LNCaP clone FGC (cell line): ENCODE measurements at regions not wholly inside any gene's neighbourhood (a gene's known extent, or its start where the extent isn't known, plus 50 kb on each side); places are given as distances from the start of the nearest gene placed in this dataset.

Experiments
- DNase-seq: peaks from one replicate; pipeline ENCODE4 v3.0.0-alpha.2; 2011; ENCODE audit warnings: low read depth
- H3K4me3 ChIP-seq: 2 replicates; pipeline ENCODE4 v1.5.1; 2011; ENCODE audit warnings: mild to moderate bottlenecking, low read depth, low read length, control low read depth
- TF ChIP-seq, protein P1 (sequence below): IDR thresholded peaks from 2 replicates; pipeline ENCODE4 v1.5.1; 2012; ENCODE audit warnings: mild to moderate bottlenecking; ENCODE audit not compliant: control insufficient read depth, insufficient read depth; ENCODE audit errors: extremely low read depth

DNA sequence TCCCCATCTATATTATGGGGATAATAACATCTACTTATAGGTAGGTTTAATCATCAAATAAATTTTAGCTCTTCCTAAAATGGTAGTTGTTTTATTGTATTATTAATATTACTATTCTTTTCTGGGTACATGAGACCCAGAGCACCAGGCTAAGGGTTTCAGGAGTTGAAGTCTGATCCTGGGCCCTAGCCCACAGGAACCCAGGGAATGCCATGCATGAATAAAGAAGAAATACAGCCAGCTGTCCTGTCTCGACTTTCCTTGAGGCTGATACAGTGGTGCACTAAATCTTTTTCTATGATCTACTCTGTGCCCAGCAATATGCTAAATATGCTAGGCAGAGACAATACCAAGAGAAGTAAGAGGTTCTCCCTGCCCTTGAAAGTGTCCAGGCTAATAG lies 72.1 kb upstream of the ATP2C1 start:
- TF ChIP-seq, protein P1, sequence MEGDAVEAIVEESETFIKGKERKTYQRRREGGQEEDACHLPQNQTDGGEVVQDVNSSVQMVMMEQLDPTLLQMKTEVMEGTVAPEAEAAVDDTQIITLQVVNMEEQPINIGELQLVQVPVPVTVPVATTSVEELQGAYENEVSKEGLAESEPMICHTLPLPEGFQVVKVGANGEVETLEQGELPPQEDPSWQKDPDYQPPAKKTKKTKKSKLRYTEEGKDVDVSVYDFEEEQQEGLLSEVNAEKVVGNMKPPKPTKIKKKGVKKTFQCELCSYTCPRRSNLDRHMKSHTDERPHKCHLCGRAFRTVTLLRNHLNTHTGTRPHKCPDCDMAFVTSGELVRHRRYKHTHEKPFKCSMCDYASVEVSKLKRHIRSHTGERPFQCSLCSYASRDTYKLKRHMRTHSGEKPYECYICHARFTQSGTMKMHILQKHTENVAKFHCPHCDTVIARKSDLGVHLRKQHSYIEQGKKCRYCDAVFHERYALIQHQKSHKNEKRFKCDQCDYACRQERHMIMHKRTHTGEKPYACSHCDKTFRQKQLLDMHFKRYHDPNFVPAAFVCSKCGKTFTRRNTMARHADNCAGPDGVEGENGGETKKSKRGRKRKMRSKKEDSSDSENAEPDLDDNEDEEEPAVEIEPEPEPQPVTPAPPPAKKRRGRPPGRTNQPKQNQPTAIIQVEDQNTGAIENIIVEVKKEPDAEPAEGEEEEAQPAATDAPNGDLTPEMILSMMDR: no peak
- H3K4me3 ChIP-seq: no peak overlapping the region
- DNase-seq: no peak

DNA sequence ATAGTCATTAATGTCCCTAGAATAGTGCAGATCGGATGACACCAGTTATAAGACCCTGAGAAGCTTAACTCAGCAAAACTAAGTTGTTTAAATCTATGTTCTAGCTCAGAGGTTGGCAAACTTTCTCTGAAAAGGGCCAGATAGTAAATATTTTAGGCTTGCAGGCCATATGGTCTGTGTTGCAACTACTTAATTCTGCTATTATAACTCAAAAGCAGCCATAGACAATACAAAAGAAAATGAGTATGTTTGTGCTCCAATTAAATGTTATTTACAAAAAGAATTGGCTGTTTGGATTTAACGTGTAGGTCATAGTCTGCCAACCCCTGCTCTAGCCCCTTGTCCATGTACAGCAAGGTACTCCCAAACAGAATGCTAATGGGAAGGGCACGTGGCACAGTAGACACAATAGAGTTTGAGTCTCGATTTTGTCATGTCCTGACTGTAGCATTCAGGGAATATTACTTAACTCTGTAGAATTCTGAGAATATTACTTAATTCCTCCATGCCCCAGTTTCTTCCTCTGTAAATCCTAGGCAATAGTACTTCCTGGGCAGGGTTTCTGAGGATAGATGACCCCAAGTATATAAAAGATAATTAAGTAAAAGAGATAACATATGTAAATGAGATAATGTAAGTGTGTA lies 70.5 kb upstream of the ATP2C1 start:
- DNase-seq: no peak
- TF ChIP-seq, protein P1: no peak
- no peak overlapping the region for H3K4me3 ChIP-seq

DNA sequence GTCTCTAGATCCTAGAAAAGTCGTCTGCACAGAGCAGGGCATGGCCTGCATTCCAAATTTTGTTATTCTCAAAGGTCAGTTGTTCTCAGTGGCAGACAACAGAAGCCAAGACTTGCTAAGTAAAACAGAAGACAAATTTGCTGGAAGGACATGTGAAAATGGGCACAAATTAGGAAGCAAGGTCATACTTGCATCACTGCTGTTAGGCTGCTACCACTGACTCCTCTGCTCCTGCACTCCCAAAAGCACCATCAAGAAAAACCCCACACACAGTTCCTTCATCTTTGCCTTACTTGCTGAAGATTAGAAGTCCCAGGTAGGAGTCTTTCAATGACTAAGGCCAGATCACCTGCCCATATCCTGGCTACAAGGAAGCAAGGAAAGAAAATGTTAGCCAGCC lies 69.9 kb upstream of the ATP2C1 start:
- no peak for DNase-seq
- TF ChIP-seq, protein P1: no peak

DNA sequence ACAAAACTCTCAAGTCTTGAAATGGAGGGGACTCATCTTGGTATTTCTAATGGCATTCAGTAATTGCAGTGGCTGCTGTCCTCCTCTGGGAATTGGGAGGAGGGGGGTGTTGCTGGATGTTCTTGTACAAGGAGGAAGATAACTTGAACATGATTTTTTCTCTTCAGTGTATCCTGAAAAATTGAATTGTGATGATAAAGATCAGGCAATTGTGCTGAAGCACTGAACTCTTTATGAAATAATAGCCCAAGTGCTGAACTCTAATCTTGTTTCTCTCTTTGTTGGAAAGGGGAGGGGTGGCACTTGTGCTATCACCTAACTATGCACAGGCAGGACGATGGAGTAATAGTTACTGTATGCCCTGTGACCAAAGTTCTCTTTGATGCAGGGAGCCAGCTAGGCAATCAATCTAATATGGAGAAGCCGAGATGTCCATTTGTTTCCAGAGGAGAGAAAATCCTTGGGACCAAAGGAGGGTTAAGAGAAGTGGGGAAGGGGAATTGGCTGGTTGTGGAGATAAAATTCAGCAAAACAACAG lies 68.1 kb upstream of the ATP2C1 start:
- no peak for DNase-seq
- no peak overlapping the region for H3K4me3 ChIP-seq
- TF ChIP-seq, protein P1: no peak

More for the DNA sequence above, 69.9 kb upstream of the ATP2C1 start:
- no peak overlapping the region for H3K4me3 ChIP-seq

DNA sequence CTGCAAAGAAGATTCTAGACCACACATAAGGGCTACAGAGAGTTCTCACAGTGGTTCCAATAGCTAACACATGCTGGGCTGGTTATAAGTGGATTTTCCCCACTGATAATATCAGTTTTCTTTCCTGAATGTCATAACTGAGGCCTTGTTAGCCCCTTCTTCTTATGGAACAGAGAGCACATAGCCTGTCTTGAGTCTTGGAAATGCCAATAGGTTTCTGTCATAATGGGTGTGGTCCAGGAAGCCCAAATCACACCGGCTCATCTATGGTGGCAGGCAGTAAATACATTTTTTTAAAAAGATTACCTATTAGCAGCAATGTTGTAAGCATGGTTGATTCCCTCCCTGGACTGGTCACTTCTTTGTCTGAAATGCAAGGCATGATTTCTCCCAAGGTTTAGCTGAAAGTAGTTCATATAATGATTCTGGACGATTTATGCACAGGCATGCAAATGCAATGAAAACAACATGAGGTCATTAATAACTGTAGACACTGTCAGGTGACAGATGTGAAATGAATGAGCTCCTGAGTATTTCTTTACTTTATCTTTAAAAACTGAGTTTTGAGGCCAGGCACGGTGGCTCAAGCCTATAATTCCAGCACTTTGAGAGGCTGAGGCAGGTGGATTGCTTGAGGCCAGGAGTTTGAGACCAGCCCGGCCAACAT lies 67.2 kb upstream of the ATP2C1 start:
- TF ChIP-seq, protein P1: no peak
- H3K4me3 ChIP-seq: no peak overlapping the region
- no peak for DNase-seq

DNA sequence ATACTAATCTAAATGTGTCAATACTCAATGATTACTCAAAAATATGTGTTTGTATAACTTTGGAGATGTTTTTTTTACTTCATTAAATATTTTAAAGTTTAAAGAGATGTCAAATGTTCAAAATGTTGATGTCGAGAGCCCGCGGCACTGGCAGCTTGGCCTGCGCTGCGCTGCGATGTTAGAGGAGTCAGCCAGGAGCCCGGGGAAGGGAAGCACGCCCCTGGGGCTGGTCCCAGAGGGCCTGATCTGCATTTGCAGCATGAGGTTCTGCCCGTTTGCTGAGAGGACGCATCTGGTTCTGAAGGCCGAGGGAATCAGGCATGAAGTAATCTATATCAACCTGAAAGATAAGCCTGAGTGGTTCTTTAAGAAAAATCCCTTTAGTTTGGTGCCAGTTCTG lies 66.4 kb upstream of the ATP2C1 start:
- no peak for DNase-seq
- no peak overlapping the region for H3K4me3 ChIP-seq
- TF ChIP-seq, protein P1: no peak
